ENCODE measurements at regions not wholly inside any gene's neighbourhood (a gene's known extent, or its start where the extent isn't known, plus 50 kb on each side); places are given as distances from the start of the nearest gene placed in this dataset.

DNA sequence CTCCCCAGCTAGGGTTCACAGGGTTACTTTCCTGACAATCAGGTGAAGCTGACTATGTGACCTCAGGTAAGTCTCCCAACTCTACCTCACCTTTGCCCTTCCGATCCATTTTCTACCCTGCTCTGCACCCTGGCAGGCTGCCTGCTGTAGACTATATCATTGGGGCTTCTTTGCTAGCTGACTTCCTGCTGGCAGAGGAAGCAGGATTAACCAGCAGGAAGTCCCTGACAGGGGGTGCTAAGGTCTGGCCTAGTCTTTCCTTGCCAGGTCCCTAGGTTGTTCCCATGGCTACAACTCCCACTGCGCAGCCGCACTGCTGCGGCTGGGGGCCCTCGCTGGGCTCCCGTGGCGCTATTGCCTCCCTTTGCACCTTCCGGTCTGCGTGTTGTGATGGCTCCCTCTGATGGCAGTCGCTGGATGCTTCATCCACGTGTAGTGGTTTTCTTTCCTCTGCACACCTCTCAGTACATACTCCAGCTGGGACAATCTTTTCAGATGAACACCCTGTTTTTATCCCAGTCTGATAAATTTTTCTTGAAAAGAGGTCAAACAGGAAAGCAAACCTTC is 365.9 kb downstream of the REEP3 start:
- peak; percentile 78 for DNase-seq (ENCODE audit: low spot score)
- in situ Hi-C loops (cut with HindIII; ENCODE audit: low sequenced_read_pairs): no loop called here

GRCh38 chr10:63887600-63888370 is 366.6 kb downstream of the REEP3 start:
- in situ Hi-C loops (cut with HindIII; ENCODE audit: low sequenced_read_pairs): no loop called here
- no peak for DNase-seq (ENCODE audit: low spot score)

DNA sequence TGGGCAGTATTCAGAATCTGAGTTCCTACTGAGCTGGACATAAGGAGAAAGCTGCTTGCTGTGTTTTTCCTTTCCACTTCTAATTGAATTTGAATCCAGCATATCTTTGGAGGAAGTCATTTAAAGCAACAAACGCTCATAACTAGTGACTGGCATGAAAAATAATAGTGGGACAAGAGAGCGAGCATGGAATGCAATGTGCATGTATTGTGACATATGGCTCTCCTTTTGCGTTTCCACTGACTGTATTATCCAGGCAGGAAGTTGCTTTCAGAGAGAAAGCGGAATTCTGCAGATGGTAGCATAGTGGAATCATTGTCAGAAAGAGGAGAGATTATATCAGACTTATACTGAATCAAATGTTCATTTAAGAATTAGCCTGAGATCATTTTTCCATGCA is 368.6 kb downstream of the REEP3 start:
- peak; percentile 88 for DNase-seq (ENCODE audit: low spot score)
- in situ Hi-C loops (cut with HindIII; ENCODE audit: low sequenced_read_pairs): no loop called here

DNA sequence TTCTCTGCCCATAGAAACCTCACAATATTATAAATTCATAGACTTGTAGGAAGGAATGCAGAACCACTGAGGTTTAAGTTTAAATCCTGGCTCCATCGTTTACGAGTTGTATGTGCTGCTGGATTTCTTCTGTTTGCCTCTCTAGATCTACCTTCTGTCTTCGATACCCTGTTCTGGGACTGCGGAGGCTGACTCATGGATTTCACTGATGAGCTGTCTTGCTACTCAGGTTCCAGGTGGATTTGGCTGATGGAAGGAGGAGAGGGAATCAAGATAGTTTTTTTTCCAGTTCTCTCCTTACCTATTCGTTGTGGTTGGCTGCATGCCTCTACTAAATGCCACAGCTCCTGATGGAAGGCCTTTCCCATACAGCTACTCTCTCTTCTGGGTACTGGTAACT is 375.8 kb downstream of the REEP3 start:
- in situ Hi-C loops (cut with HindIII; ENCODE audit: low sequenced_read_pairs): no loop called here

GRCh38 chr10:63899673-63900300 is 378.6 kb downstream of the REEP3 start:
- no peak for DNase-seq (ENCODE audit: low spot score)
- in situ Hi-C loops (cut with HindIII; ENCODE audit: low sequenced_read_pairs): no loop called here

More for the DNA sequence above, 375.8 kb downstream of the REEP3 start:
- DNase-seq (ENCODE audit: low spot score): peak; percentile 13

DNA sequence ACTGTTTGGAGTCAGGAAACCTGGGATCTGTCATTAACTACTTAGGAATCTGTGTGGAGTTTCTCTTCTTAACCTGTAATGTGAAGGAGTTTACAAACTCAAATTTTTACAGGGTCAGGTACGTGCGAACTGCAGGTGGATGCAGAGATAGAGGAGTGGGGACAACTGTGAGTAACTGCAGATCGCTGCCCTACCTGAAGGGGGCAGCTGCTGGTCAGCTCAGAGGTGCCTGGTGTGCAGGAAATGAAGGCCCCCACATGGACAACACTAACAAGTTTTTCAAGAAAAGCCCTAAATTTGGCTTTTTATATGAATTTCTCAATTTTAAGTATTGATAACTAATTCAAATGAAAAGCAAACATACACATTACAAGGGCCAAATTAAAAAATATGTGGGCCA is 380.0 kb downstream of the REEP3 start:
- in situ Hi-C loops (cut with HindIII; ENCODE audit: low sequenced_read_pairs): no loop called here
- no peak for DNase-seq (ENCODE audit: low spot score)

DNA sequence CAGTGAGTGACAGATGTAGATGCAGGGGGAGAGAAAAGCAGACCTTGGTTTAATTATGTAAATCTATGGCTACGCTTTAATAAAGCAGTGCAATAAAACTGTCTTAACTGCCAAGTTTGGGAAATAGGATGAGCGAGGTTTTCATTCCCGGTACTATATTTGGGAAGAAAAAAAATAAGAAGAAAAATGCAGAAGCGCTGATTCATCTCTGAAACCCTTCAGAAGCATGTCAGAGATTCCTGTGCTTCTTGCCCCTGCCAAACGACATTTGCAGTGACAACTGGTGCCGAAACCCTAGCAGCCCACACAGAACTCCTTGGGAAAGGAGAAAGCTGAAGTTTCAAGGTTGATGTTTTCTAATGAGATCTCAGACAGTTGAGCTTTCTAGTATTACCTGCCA is 380.7 kb downstream of the REEP3 start:
- no peak for DNase-seq (ENCODE audit: low spot score)

GRCh38 chr10:63910806-63911205 is 389.6 kb downstream of the REEP3 start:
- DNase-seq (ENCODE audit: low spot score): no peak
- in situ Hi-C loops (cut with HindIII; ENCODE audit: low sequenced_read_pairs): no loop called here

More for the DNA sequence above, 380.7 kb downstream of the REEP3 start:
- in situ Hi-C loops (cut with HindIII; ENCODE audit: low sequenced_read_pairs): no loop called here

DNA sequence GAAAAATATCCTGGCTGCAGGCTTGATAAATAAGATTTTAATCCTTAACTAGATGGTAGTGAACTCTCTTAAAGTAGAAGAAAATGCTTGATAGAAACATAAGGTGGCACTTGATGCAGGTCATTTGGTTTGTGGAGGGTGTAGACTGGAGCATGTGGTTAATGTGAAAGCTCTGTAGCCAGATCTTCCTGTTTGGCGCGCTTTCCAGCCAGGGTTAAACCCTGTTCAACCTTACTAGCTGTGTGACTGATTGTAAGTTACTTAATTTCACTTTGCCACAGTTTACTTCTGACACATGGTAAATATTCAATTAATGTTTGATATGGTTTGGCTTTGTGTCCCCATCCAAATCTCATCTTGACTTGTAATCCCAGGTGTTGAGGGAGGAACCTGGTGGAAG is 394.0 kb downstream of the REEP3 start:
- in situ Hi-C loops (cut with HindIII; ENCODE audit: low sequenced_read_pairs): no loop called here
- no peak for DNase-seq (ENCODE audit: low spot score)

DNA sequence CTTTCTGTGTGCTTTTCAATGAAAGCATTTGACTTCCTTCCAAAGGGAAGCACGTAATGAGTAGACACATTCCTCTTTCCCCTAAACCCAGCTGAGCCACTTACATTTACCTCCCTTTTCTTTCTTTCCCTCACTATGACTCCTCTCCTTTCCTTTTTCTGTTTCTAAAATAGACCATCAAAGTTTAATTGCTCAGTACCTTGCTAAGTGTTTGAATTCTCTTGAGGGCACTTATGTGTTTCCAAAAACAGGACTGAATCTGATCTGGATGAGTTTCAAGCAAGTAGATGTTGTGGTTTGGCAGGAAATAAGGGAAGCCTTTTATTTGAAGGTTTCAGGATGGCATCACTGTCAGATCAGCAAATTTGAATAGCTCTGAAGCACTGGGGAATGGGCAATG is 396.2 kb downstream of the REEP3 start:
- no peak for DNase-seq (ENCODE audit: low spot score)
- in situ Hi-C loops (cut with HindIII; ENCODE audit: low sequenced_read_pairs): no loop called here

- DNase-seq (ENCODE audit: low spot score): no peak
- in situ Hi-C loops (cut with HindIII; ENCODE audit: low sequenced_read_pairs): no loop called here
Measured at GRCh38 chr10:63919575-63920279, 398.5 kb downstream of the REEP3 start.

DNA sequence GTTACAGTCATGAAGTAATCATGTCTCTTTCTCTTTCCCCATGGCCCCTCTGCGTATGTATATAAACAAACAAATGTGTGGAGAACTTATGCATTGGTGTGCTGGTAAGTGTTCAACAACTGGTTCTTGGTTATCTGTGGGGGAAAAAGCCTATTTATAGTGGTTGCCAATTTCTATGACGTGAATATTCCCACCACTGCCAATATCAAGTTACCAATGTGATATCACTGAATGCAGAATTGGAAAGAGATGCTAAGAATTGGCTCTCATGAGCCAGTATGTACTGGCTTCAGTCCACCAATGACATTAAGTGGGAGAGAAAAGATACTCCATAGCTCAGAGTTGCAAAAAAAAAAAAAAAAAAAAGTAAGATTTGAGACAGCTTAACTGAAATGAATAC is 399.7 kb downstream of the REEP3 start:
- in situ Hi-C loops (cut with HindIII; ENCODE audit: low sequenced_read_pairs): no loop called here
- DNase-seq (ENCODE audit: low spot score): no peak

DNA sequence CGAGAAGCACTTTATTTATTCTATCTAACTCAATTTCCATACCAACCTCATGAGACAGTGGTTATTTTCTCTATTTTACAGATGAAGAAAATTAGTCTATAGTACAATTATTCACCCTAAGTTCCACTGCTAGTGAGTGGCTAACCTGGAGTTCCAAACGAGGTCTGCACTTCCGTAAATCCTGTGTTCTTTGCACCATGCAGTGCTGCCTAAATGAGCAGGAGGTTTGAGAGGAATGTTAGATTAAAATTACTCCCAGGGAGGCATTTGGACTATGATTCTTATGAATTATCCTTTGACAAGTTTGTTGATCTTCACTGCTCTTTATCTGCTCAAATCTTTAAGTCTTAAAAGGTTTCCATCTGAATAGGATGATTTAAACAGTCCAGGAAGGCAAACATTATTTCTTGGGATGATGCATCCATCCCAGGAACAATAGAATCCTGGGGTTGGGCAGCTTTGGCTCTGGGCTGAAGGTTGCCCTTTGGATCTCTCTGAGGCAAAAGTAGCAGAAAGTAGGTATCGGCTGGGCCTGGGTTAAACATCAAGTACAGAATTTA is 400.8 kb downstream of the REEP3 start:
- peak; percentile 59 for DNase-seq (ENCODE audit: low spot score)
- in situ Hi-C loops (cut with HindIII; ENCODE audit: low sequenced_read_pairs): no loop called here

DNA sequence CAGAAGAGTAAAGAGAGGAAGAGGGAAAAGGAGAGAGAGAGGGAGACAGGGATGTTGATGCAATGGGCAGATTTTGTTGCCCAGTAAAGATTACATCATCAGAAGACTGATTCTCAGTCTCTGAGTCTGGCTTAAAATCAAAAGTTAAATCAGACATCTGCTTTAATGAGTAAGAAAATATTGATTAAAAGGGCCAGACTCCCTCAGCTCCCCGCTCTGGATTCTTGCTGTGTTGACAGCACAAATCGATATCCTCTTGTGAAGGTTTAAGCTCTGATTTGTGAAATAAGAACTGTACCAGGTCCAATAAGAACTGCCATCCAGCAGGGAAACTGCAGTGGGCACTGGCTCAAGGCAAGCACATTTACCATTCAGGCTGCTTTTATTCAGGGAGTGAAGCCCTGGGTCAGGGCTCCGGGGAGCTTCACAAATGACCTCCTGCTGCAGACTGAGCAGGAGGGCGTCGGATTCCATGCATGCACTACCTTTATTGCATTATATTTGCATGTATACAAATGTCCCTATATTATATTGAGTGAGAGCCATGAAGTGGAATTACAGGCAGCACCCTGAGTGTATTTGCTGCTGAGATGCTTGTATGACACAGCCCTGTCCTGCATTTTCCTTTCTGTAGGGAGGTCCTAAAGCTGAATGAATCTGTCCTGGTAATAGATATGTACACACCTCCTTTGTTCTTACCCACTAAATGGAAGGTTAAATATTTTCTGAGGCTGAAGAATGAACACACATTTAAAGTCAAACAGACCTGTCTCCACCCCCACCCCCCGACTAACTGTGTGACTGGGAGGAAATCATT is 401.5 kb downstream of the REEP3 start:
- peak; percentile 73 for DNase-seq (ENCODE audit: low spot score)
- in situ Hi-C loops (cut with HindIII; ENCODE audit: low sequenced_read_pairs): no loop called here

- in situ Hi-C loops (cut with HindIII; ENCODE audit: low sequenced_read_pairs): no loop called here
- DNase-seq (ENCODE audit: low spot score): peak; percentile 82
Measured at GRCh38 chr10:63929831-63930467, 408.7 kb downstream of the REEP3 start.

GRCh38 chr10:63930584-63930983 is 409.4 kb downstream of the REEP3 start:
- in situ Hi-C loops (cut with HindIII; ENCODE audit: low sequenced_read_pairs): no loop called here
- peak; percentile 56 for DNase-seq (ENCODE audit: low spot score)

DNA sequence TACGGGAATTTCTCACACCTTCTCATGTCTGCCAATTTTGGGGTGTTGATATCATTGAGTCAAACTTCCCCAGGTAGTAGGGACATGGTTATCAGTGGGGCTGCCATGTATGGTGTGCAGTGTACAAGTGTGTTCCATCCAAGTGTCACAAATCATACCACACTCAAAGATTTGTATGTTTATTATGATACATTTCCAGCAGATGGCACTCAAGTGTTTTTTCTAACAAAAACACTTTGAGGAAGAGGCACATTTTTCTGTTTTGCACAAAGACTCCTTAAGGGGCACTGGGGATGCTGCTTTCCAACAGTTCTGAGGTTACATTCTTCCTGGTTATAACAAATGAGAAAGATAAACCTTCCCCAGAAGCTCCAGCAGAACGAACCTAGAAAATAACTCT is 414.5 kb downstream of the REEP3 start:
- DNase-seq (ENCODE audit: low spot score): peak; percentile 69
- in situ Hi-C loops (cut with HindIII; ENCODE audit: low sequenced_read_pairs): no loop called here

DNA sequence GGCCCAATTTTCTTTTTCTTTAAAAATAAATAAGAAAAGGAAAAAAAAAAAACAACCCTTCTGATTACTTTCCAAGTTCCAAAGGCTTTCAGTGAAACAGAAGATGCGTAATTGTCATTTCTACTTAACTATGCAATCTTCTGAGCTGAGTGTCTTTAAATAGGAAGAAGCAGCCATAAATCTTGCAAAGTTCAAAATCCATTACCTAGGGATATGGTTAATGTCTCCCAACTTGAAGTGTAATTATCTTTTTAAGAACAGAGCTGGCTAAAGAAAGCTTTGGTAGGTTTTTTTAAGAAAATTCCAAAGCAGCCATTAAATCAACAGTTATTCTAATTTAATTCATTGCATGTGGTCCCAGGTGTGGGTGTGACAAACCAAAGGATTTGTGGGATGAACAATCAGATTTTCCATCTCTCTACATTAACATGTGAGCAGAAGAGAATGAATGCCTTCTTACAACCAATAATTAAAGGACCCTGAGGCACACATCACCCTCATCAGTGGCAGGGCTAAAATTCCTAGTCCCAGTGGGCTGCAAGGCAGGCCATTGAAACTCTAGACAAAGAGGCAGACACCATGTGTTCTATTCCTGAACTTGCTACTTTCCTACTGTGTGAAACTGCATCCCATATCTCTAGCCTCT is 419.2 kb downstream of the REEP3 start:
- in situ Hi-C loops (cut with HindIII; ENCODE audit: low sequenced_read_pairs): no loop called here
- no peak for DNase-seq (ENCODE audit: low spot score)

Data from G401 (cell line).